ENCODE measurements at regions not wholly inside any gene's neighbourhood (a gene's known extent, or its start where the extent isn't known, plus 50 kb on each side); places are given as distances from the start of the nearest gene placed in this dataset.

DNA sequence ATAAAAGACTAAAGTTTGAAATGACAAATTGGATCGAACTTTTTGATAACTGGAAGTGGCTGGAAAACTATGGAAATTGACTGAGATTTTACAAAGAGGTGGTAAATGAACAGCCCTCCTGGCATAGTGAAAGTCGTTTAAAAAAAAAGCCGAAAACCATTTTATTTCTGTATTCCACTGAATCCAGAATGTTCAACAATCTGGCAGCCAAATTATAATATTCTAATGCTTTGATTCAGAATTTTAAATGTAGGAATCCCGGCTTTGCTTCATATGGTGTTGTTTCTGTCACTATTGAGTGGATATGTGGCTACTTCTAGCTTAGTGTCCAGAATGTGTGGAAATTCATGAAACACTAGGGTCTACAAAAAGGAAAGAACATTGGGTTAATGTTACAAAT lies 208.9 kb upstream of the DCBLD2 start:
- TF ChIP-seq, protein P1, sequence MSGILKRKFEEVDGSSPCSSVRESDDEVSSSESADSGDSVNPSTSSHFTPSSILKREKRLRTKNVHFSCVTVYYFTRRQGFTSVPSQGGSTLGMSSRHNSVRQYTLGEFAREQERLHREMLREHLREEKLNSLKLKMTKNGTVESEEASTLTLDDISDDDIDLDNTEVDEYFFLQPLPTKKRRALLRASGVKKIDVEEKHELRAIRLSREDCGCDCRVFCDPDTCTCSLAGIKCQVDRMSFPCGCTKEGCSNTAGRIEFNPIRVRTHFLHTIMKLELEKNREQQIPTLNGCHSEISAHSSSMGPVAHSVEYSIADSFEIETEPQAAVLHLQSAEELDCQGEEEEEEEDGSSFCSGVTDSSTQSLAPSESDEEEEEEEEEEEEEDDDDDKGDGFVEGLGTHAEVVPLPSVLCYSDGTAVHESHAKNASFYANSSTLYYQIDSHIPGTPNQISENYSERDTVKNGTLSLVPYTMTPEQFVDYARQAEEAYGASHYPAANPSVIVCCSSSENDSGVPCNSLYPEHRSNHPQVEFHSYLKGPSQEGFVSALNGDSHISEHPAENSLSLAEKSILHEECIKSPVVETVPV (CRISPR knock-in tag; IDR thresholded peaks at IDR 0.05) = no peak
- no peak for TF ChIP-seq TOX (CRISPR knock-in tag; IDR thresholded peaks at IDR 0.05; ENCODE audit: borderline replicate concordance)
- no peak for TF ChIP-seq BACH2 (CRISPR knock-in tag; IDR thresholded peaks at IDR 0.05; ENCODE audit: borderline replicate concordance)
- TF ChIP-seq ISL1 (CRISPR knock-in tag; IDR thresholded peaks at IDR 0.05) = no peak
- TF ChIP-seq ARNTL (CRISPR knock-in tag; IDR thresholded peaks at IDR 0.05; ENCODE audit: borderline replicate concordance, low read depth) = no peak
- TF ChIP-seq CREB5 (CRISPR knock-in tag; IDR thresholded peaks at IDR 0.05; ENCODE audit: low read depth) = no peak
- TF ChIP-seq ZFP3 (CRISPR knock-in tag; IDR thresholded peaks at IDR 0.05) = no peak
- TF ChIP-seq, protein P2, sequence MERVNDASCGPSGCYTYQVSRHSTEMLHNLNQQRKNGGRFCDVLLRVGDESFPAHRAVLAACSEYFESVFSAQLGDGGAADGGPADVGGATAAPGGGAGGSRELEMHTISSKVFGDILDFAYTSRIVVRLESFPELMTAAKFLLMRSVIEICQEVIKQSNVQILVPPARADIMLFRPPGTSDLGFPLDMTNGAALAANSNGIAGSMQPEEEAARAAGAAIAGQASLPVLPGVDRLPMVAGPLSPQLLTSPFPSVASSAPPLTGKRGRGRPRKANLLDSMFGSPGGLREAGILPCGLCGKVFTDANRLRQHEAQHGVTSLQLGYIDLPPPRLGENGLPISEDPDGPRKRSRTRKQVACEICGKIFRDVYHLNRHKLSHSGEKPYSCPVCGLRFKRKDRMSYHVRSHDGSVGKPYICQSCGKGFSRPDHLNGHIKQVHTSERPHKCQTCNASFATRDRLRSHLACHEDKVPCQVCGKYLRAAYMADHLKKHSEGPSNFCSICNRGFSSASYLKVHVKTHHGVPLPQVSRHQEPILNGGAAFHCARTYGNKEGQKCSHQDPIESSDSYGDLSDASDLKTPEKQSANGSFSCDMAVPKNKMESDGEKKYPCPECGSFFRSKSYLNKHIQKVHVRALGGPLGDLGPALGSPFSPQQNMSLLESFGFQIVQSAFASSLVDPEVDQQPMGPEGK (CRISPR knock-in tag; IDR thresholded peaks at IDR 0.05; ENCODE audit: borderline replicate concordance) = no peak

Data from SK-N-SH treated with all-trans-retinoic acid at 6 μM for 48 hours (cell line).